Ovary (tissue), 7 donors: ENCODE measurements at regions not wholly inside any gene's neighbourhood (a gene's known extent, or its start where the extent isn't known, plus 50 kb on each side); places are given as distances from the start of the nearest gene placed in this dataset.

ENCODE experiments used
- DNase-seq, 5 donors: peaks; one replicate each; pipeline ENCODE4 v3.0.0-alpha.2; 2019 to 2020
- H3K27ac ChIP-seq, 2 donors: fragments of 200-600 bp; one replicate each; pipeline versions ENCODE4 v1.5.1 to v1.8.0; 2019 to 2022
- H3K27me3 ChIP-seq: fragments of 200-600 bp; one replicate; pipeline ENCODE4 v1.8.0; 2022
- H3K36me3 ChIP-seq: fragments of 200-600 bp; sonication (generic); one replicate; pipeline ENCODE4 v1.5.1; 2019
- H3K4me1 ChIP-seq: one replicate; pipeline ENCODE4 v1.8.1; 2013; ENCODE audit warnings: mild to moderate bottlenecking, moderate library complexity; ENCODE audit not compliant: insufficient read depth
- H3K4me3 ChIP-seq: fragments of 200-600 bp; sonication (generic); one replicate; pipeline ENCODE4 v1.5.1; 2017
- H3K9me3 ChIP-seq, 2 donors: fragments of 200-600 bp in 1 of 2; sonication (generic) in 1 of 2; one replicate each; pipeline versions ENCODE4 v1.5.1 to v1.8.1; 2013 to 2019; ENCODE audit warnings: mild to moderate bottlenecking in 1 of 2, moderate library complexity in 1 of 2
- EP300 ChIP-seq: sonication (generic); formaldehyde crosslinking; IDR thresholded peaks from one replicate; pipeline ENCODE4 v1.6.1; 2017; ENCODE audit warnings: antibody characterized with exemption
- POLR2A ChIP-seq: fragments of 450-650 bp; IDR thresholded peaks from one replicate; pipeline ENCODE4 v1.6.1; 2017; ENCODE audit warnings: antibody characterized with exemption, mild to moderate bottlenecking, moderate library complexity
- WGBS, 3 donors: extraction: QIAGEN DNeasy Blood & Tissue Kit in 1 of 3; methylation state at CpG; one replicate each; pipeline versions ENCODE4 v1.1.5 to v1.1.7; 2013 to 2017; 5-methylcytosine and 5-hydroxymethylcytosine counted together
- intact Hi-C, 4 donors: fragments of 100-400 bp; cut with DNase I; formaldehyde crosslinking; loops; one replicate each; pipeline versions ENCODE4 v1.11.0 to v1.15.1; 2022 to 2023
- TF ChIP-seq, protein P1 (sequence below), 3 donors: fragments of 450-650 bp in 2 of 3; fragments of 200-600 bp in 1 of 3; IDR thresholded peaks; one replicate each; pipeline versions ENCODE4 v1.5.1 to v1.8.0; 2016 to 2022; ENCODE audit warnings: antibody characterized with exemption in 3 of 3, mild to moderate bottlenecking in 1 of 3
- donor health status: DM: no; HTN: no; CAD: no; lungs with moderate emphysema.
- donor health status: DM: no; HTN: no; CAD: no.
- donor health status: Bipolar disorder and iron deficiency.
- donor health status: DM: no; HTN: no; CAD: no.
- donor health status: DM: yes; HTN: yes; CAD: no.

DNA sequence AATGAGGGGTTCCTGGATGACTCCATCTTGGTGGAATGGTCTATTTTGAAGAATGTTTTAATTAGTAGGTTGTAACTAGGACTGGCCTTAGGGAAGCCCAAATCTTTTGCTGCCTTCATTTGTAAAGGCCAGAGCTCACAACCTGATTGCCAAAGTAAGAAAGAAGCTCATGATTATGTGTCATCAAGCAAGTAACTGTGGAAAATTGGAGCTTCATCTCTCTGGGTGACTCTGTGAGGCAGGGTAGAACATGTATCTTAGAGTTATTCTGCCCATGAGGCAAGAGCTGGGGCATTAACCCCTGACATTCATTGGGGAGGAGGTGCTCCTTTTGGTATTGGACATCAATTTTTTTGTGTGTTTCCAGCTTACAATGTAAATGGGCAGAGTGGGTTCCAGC lies 273.9 kb upstream of the JAG1 start:
- Histone ChIP-seq H3K36me3 (no peaks in the 10 kb centered on the region), H3K9me3 (no peaks in the 10 kb centered on the region), H3K27ac (no peak overlapping the region), H3K27me3 (no peaks in the 10 kb centered on the region), H3K4me1 (no peaks in the 10 kb centered on the region), H3K4me3 (no peak overlapping the region)
- no peak for DNase-seq
- TF ChIP-seq, protein P1, sequence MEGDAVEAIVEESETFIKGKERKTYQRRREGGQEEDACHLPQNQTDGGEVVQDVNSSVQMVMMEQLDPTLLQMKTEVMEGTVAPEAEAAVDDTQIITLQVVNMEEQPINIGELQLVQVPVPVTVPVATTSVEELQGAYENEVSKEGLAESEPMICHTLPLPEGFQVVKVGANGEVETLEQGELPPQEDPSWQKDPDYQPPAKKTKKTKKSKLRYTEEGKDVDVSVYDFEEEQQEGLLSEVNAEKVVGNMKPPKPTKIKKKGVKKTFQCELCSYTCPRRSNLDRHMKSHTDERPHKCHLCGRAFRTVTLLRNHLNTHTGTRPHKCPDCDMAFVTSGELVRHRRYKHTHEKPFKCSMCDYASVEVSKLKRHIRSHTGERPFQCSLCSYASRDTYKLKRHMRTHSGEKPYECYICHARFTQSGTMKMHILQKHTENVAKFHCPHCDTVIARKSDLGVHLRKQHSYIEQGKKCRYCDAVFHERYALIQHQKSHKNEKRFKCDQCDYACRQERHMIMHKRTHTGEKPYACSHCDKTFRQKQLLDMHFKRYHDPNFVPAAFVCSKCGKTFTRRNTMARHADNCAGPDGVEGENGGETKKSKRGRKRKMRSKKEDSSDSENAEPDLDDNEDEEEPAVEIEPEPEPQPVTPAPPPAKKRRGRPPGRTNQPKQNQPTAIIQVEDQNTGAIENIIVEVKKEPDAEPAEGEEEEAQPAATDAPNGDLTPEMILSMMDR (IDR thresholded peaks at IDR 0.05): no peak
- TF ChIP-seq EP300 (no peak), POLR2A (no peak)
- intact Hi-C loops: no loop called here

DNA sequence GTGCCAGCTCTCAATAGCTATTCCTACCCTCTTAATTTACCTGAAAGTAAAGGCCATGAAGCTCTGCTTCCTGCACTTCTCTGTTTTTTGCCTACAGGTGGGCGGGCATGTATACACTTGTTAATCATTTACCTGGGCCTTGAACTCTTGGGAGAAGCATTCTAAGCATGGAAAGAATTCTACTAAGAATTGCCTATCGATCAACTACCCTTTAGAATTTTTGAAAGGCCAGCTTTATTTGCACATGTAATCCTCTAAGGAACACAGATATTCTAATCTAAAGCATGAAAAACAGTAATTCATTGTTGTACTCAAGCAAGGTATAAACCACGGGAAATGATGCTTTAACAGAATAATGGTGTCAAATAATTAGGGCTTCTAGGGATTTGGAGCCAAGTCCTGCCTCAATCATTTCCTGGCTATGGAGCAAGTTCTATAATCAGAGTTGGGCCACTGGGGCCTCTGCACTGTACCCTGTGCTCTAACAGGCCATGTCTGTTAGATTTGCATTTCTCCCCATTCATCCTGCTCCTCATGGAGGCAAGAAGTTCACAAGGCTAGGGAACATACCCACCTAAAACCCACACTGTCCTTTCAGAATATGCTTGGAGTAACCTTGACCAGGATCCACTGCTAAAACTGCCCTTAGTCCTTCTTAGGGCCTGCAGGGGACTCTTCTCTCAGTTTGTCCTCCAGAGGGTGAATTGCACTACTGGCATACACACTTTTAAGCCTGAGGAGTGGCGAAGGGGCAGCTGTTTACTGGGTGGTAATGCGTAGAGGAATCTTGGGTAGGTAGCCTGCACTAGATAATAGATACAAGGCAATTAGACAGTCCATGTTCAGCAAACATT lies 276.4 kb upstream of the JAG1 start:
- 93 to 97% (median 96%) methylated on average over 5 of the region's 5 CpGs for WGBS, 3 donors
- TF ChIP-seq EP300: no peak
- TF ChIP-seq POLR2A: no peak
- TF ChIP-seq, protein P1 (IDR thresholded peaks at IDR 0.05): no peak

DNA sequence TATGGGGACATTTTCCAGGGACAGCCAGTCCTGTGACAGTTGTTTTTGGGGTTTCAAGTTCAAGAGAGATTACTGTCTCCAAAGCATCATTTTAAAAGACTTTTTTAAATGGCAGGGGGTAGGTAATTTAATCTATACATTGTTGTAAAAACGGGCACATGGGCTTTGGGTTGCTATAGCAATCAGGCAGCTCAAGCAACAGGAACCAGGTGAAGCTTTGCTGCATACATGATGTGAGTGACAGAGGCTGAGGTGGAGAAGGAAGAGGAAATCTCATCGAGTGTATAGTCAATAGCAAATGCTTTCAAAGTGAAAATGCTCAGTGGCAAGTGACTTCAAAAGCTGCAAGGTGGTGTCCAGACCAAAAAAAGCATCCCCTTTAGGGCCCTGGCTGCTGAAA lies 277.4 kb upstream of the JAG1 start:
- no peaks in the 10 kb centered on the region for H3K9me3 ChIP-seq
- H3K36me3 ChIP-seq: no peaks in the 10 kb centered on the region
- WGBS, 3 donors: 45 to 63% (median 61%) methylated on average over 2 of the region's 2 CpGs
- intact Hi-C loops: no loop called here
- H3K4me3 ChIP-seq: no peak overlapping the region
- no peaks in the 10 kb centered on the region for H3K4me1 ChIP-seq
- TF ChIP-seq POLR2A: no peak
- TF ChIP-seq, protein P1 (IDR thresholded peaks at IDR 0.05): no peak
- TF ChIP-seq EP300: no peak
- no peak overlapping the region for H3K27ac ChIP-seq
- H3K27me3 ChIP-seq: no peaks in the 10 kb centered on the region
- DNase-seq: no peak

More for the DNA sequence above, 276.4 kb upstream of the JAG1 start:
- H3K4me1 ChIP-seq: no peaks in the 10 kb centered on the region
- H3K36me3 ChIP-seq: no peaks in the 10 kb centered on the region
- no peak for DNase-seq
- H3K4me3 ChIP-seq: no peak overlapping the region
- intact Hi-C loops: no loop called here
- no peaks in the 10 kb centered on the region for H3K27me3 ChIP-seq
- no peak overlapping the region for H3K27ac ChIP-seq
- H3K9me3 ChIP-seq: no peaks in the 10 kb centered on the region

DNA sequence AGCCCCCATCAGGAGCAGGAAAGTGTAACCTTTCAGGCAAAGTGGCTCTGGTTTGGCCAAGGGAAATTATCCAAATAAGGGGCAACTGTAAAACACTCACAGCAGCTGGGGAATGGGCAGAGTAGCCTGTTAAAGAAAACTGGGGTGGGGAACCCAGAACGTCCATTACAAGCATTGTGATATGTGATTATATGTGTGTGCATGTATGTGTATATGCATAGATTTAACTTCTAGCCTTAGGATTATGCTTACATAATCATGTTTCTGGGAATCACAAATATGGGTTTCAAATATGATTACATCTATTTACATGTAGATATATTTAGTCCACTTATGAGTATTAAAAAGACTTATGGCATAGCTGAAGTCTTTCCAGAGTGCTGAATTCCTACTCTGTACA lies 278.1 kb upstream of the JAG1 start:
- intact Hi-C loops: no loop called here
- Histone ChIP-seq H3K9me3 (no peaks in the 10 kb centered on the region), H3K4me1 (no peaks in the 10 kb centered on the region), H3K36me3 (no peaks in the 10 kb centered on the region), H3K27ac (no peak overlapping the region), H3K27me3 (no peaks in the 10 kb centered on the region), H3K4me3 (no peak overlapping the region)
- TF ChIP-seq, protein P1 (IDR thresholded peaks at IDR 0.05): no peak
- TF ChIP-seq EP300 (no peak), POLR2A (no peak)
- DNase-seq: no peak
- 81 to 93% (median 91%) methylated on average over 1 of the region's 1 CpG for WGBS, 3 donors
